IPS-18a (cell line): ENCODE measurements at regions not wholly inside any gene's neighbourhood (a gene's known extent, or its start where the extent isn't known, plus 50 kb on each side); places are given as distances from the start of the nearest gene placed in this dataset.

Experiments used
- H3K27ac ChIP-seq: one replicate; pipeline ENCODE4 v1.5.1; 2013; ENCODE audit warnings: low read length
- H3K27me3 ChIP-seq: one replicate; pipeline ENCODE4 v1.6.1; 2013; ENCODE audit warnings: mild to moderate bottlenecking, low read length; ENCODE audit not compliant: control insufficient read depth, insufficient read depth
- H3K36me3 ChIP-seq: one replicate; pipeline ENCODE4 v1.6.1; 2013; ENCODE audit warnings: low read depth, low read length; ENCODE audit not compliant: control insufficient read depth
- H3K4me1 ChIP-seq: one replicate; pipeline ENCODE4 v1.6.1; 2013; ENCODE audit warnings: low read depth, low read length; ENCODE audit not compliant: control insufficient read depth
- H3K4me3 ChIP-seq: one replicate; pipeline ENCODE4 v1.5.1; 2013; ENCODE audit warnings: low read length
- H3K9ac ChIP-seq: one replicate; pipeline ENCODE4 v1.6.1; 2013; ENCODE audit warnings: mild to moderate bottlenecking, low read length, moderate library complexity
- H3K9me3 ChIP-seq: one replicate; pipeline ENCODE4 v1.6.1; 2013; ENCODE audit warnings: low read depth, low read length; ENCODE audit not compliant: control insufficient read depth

GRCh38 chr10:24097751-24098207 lies 111.2 kb upstream of the KIAA1217 start:
- no peak overlapping the region for H3K4me3 ChIP-seq
- H3K36me3 ChIP-seq, result no peaks in the 10 kb centered on the region
- H3K27me3 ChIP-seq, result no peaks in the 10 kb centered on the region
- H3K9ac ChIP-seq, result no peak overlapping the region
- H3K4me1 ChIP-seq, result no peaks in the 10 kb centered on the region
- no peak overlapping the region for H3K27ac ChIP-seq
- H3K9me3 ChIP-seq, result no peaks in the 10 kb centered on the region

GRCh38 chr10:24104895-24105294 lies 104.0 kb upstream of the KIAA1217 start:
- Histone ChIP-seq H3K27me3 (no peaks in the 10 kb centered on the region), H3K36me3 (no peaks in the 10 kb centered on the region), H3K4me3 (no peak overlapping the region), H3K9me3 (no peaks in the 10 kb centered on the region), H3K27ac (no peak overlapping the region), H3K4me1 (no peaks in the 10 kb centered on the region), H3K9ac (no peak overlapping the region)

DNA sequence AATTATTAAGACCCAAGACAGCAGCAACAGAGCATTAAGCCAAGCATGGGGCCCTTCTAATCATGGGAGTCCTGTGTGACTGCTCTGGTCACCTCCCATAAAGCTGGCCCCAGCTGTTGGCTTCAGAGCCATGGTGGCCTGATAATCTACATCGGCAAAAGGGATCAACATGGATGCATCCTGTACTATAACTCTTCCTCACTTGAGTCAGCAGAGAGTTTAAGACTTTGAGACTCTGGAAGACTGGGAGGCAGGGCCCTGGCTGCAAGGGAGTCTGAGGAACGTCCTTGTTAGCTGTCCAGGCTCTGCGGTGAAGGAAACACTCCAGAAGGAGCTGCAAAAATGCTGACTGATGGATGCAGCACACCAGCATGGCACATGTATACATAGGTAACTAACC lies 95.0 kb upstream of the KIAA1217 start:
- peaks cover 12% of the 10 kb centered on the region for H3K4me1 ChIP-seq
- no peak overlapping the region for H3K9ac ChIP-seq
- no peaks in the 10 kb centered on the region for H3K9me3 ChIP-seq
- H3K4me3 ChIP-seq, result no peak overlapping the region
- no peaks in the 10 kb centered on the region for H3K36me3 ChIP-seq
- no peak overlapping the region for H3K27ac ChIP-seq
- no peaks in the 10 kb centered on the region for H3K27me3 ChIP-seq

DNA sequence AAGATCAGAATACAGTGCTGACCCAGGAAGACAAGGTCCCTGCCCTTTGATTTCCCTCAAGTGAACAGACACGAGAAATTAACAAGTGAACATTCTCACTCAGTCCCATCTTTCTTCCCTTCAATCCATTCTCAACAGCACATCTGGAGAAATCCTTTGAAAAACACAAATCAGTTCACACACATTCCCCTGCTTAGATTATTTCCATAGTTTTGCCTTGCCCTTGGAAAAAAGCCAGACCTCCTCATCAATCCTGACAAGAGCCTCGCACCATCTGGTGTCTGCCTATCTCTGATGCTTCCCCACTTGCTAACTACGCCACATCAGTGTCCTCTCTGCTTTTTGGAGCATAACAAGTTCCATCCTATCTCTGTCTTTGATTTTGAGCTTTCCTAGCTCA lies 94.4 kb upstream of the KIAA1217 start:
- H3K27ac ChIP-seq, result no peak overlapping the region
- no peaks in the 10 kb centered on the region for H3K36me3 ChIP-seq

DNA sequence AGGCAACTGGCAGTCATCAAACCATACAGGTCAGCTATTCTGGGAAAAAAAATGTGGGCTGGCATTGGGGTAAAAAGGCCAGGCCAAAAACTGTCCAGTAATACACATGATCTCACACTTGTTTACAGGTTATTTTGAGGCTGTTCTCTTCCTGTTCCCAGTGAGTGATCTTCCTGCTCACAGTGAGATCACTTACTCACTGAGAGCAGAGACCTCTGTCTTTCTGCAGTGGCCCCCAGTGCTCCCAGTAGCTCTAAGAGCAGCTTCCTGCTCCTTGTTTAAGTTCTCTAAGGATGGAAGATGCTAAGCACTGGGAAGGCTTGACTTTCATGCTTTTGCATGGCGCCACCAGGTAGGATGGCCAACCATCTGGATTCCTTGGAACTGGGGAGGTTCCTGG lies 93.5 kb upstream of the KIAA1217 start:
- H3K36me3 ChIP-seq, result no peaks in the 10 kb centered on the region
- H3K4me3 ChIP-seq, result no peak overlapping the region
- peaks cover 14% of the 10 kb centered on the region for H3K4me1 ChIP-seq
- H3K27me3 ChIP-seq, result no peaks in the 10 kb centered on the region
- H3K9ac ChIP-seq, result no peak overlapping the region
- no peaks in the 10 kb centered on the region for H3K9me3 ChIP-seq
- H3K27ac ChIP-seq, result no peak overlapping the region

More for the DNA sequence above, 94.4 kb upstream of the KIAA1217 start:
- no peaks in the 10 kb centered on the region for H3K27me3 ChIP-seq
- no peak overlapping the region for H3K9ac ChIP-seq
- H3K9me3 ChIP-seq, result no peaks in the 10 kb centered on the region
- H3K4me3 ChIP-seq, result no peak overlapping the region
- peaks cover 14% of the 10 kb centered on the region for H3K4me1 ChIP-seq

GRCh38 chr10:24118246-24118645 lies 90.7 kb upstream of the KIAA1217 start:
- peaks cover 14% of the 10 kb centered on the region for H3K4me1 ChIP-seq
- H3K9ac ChIP-seq, result no peak overlapping the region
- H3K27me3 ChIP-seq, result no peaks in the 10 kb centered on the region
- no peaks in the 10 kb centered on the region for H3K9me3 ChIP-seq
- no peaks in the 10 kb centered on the region for H3K36me3 ChIP-seq
- H3K4me3 ChIP-seq, result peak overlapping the region; percentile 14
- no peak overlapping the region for H3K27ac ChIP-seq

GRCh38 chr10:24119896-24120295 lies 89.0 kb upstream of the KIAA1217 start:
- Histone ChIP-seq H3K9ac (no peak overlapping the region), H3K36me3 (no peaks in the 10 kb centered on the region), H3K27me3 (no peaks in the 10 kb centered on the region), H3K4me1 (peaks cover 14% of the 10 kb centered on the region), H3K27ac (no peak overlapping the region), H3K9me3 (no peaks in the 10 kb centered on the region), H3K4me3 (no peak overlapping the region)

DNA sequence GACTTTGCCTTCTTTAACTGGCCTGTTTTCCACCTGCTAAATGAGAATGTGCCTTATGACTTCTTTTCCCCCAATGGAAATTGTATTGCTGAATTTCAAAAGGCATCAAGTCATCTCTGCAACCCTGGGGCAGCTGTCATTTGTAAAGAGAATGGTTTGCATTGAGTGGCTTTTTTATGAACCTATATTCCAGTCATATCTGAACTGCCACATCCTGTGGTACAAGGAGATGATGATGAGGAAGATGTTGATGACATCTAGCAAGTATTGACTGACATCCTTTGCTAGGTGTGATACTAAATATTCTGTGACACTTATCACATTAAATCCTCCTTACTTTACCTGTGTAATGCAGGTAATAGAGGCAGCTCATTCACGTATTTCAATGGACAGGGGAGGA lies 88.3 kb upstream of the KIAA1217 start:
- Histone ChIP-seq H3K27me3 (no peaks in the 10 kb centered on the region), H3K9me3 (no peaks in the 10 kb centered on the region), H3K36me3 (no peaks in the 10 kb centered on the region), H3K27ac (no peak overlapping the region), H3K4me3 (no peak overlapping the region), H3K9ac (no peak overlapping the region), H3K4me1 (peaks cover 14% of the 10 kb centered on the region)

DNA sequence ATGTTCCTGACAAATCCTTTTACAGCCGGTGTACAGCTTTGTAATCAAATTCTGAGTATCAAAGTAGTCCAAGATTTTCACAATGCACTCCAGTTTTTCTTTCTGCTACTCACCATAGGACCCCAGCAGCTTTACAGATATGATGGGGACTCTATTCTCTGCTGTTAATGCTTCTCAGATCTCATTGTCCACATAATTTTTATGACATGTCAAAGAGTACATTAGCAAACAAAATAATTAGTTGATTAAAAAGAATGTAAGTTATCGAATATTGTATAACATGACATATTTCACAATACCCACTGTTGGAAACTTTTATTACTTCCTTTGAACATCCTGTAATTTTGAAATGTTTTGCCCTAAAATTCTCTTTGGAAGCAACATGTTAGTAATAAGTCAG lies 81.4 kb upstream of the KIAA1217 start:
- Histone ChIP-seq H3K4me3 (no peak overlapping the region), H3K9me3 (no peaks in the 10 kb centered on the region), H3K27me3 (no peaks in the 10 kb centered on the region), H3K9ac (no peak overlapping the region), H3K27ac (no peak overlapping the region), H3K4me1 (peaks cover 9% of the 10 kb centered on the region), H3K36me3 (no peaks in the 10 kb centered on the region)

DNA sequence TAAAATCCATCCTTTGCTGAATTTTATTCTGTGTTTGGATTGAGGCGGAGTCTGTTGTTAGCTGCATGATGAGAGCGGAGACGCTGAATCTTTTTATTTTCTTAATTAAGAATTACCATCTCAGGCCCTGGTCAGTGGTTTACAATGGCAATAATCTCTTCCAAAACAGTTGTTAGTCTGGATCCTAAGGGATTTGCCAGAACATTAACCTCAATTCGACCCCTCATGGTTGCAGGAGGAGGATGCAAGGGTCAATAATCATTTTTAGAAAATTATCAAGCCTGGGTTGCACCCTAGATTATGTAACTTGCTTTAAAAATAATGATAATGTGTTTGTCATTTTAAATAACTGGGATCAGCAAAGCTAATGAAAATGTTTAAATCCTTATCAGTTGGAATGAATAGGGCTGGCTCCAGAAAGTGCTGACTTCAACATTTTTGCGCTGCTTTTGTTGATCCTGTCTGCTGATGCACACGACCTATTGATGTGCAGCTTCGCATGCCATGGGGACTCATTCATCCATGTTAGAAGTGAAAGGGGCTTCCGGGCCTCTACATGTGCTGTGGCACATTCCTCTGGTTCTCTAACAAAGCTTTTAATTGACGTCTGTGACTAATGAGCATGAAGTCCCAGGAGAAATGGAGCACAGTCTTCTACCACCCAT lies 80.7 kb upstream of the KIAA1217 start:
- H3K36me3 ChIP-seq, result no peaks in the 10 kb centered on the region
- peaks cover 9% of the 10 kb centered on the region for H3K4me1 ChIP-seq
- no peak overlapping the region for H3K27ac ChIP-seq
- H3K9ac ChIP-seq, result no peak overlapping the region
- no peaks in the 10 kb centered on the region for H3K9me3 ChIP-seq
- H3K4me3 ChIP-seq, result no peak overlapping the region
- H3K27me3 ChIP-seq, result no peaks in the 10 kb centered on the region

DNA sequence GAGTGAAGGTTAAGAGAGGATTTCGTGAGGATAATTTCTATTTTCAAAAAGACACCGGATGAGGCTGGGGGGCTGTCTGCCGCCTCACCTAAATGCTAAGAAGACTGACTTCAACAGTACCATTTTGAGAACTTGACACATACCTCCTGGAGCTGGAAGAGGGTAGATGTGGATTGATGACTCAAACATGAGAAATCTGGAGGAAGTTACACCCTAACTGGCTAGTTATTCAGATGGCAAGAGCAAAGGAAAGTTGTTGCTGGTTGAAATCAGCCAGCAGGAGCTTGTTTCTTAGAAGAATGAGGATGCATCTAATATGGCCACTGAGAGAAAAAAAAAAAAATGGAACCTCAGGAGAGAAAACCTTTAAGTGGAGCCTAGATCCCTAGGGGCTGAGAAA lies 76.2 kb upstream of the KIAA1217 start:
- Histone ChIP-seq H3K27me3 (no peaks in the 10 kb centered on the region), H3K4me1 (peaks cover 9% of the 10 kb centered on the region), H3K27ac (no peak overlapping the region), H3K4me3 (no peak overlapping the region), H3K9me3 (no peaks in the 10 kb centered on the region), H3K9ac (no peak overlapping the region), H3K36me3 (no peaks in the 10 kb centered on the region)

DNA sequence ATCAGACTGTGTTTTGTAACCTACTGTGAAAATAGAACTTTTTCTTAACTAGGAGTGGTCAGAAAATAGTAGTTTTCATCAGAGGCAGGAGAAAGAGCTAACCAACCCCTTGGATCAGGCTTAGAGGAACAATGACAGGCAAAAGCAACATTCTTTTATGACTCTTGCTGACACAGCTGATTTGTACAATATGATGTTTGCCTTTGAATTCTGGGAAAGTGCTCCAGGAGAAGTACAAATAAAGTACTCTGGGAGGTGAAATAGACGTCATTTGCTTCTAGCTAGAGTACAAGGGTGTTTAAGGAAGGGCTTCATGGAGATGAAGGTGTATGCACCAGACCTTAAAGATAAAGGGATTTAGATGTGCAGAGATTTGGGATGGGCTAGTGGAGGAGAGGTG lies 75.1 kb upstream of the KIAA1217 start:
- Histone ChIP-seq H3K27me3 (no peaks in the 10 kb centered on the region), H3K9me3 (no peaks in the 10 kb centered on the region), H3K4me1 (peaks cover 2% of the 10 kb centered on the region), H3K27ac (no peak overlapping the region), H3K36me3 (no peaks in the 10 kb centered on the region), H3K9ac (no peak overlapping the region), H3K4me3 (no peak overlapping the region)
